ENCODE measurements at regions not wholly inside any gene's neighbourhood (a gene's known extent, or its start where the extent isn't known, plus 50 kb on each side); places are given as distances from the start of the nearest gene placed in this dataset.

DNA sequence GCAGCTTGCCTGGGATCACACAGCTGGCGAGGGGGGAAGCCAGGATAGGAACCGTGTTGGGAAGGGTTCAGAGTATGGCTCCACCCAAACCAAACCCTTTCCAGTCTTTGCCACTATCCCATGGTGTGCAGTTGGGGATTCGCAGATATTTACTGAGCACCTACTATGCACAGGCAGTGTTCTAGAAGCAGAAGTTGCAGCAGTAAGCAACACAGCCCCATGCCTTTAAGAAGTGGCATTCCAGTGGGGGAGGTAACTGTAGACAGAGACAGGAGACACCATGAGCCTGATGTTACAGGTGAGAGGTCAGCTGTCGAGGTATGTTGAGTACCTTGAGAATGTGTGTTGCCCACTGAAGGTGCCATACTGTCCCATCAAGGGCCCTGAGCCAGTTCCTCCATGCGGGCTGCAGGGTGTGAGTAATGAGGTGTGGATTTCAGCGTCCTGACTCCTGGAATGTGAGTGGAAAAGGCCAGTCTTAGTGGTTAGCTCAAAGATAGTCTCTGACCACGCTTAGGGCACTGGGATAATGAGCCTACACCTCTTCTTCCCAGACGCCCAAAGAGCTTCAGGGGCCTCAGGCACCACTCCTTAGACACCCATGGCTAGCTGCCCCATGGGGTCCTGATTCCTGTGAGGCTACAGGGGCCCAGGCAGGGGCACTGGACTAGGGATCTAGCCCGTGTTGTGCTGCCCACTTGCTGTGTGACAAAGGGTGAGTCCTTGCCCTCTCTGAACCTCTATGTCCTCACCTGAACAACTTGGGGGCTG, 71.8 kb upstream of the TP53I11 start:
- TF ChIP-seq YY1 (IDR thresholded peaks at IDR 0.05; ENCODE audit: insufficient read depth, insufficient read length) (no peak), ZNF274 (IDR thresholded peaks at IDR 0.05; ENCODE audit: low read depth, low read length) (no peak), SUZ12 (IDR thresholded peaks at IDR 0.05; ENCODE audit: extremely low read depth, insufficient read depth, insufficient read length) (no peak)
